PC-3 (cell line): ENCODE measurements at regions not wholly inside any gene's neighbourhood (a gene's known extent, or its start where the extent isn't known, plus 50 kb on each side); places are given as distances from the start of the nearest gene placed in this dataset.
"Not testable (repeated sequence)": the region's sequence is repeated elsewhere in the genome, so short reads cannot be mapped to it uniquely, and the experiment has no call there.

Experiments used
- ATAC-seq: fragments of 200-7000 bp; cut with Tn5 transposase; 2 replicates; pipeline ENCODE4 v1.9.1; 2020; ENCODE audit warnings: mild to moderate bottlenecking, moderate library complexity
- BruUV-seq: library from RNA; stranded (reverse); fragments of 400-500 nt; replicated peaks from 2 replicates; lab custom pipeline; 2021; lab: Mats Ljungman, UMichigan
- CTCF ChIA-PET: fragments of 300-600 bp; sonication (Branson Sonifier 250); formaldehyde crosslinking; loops from one replicate; lab custom pipeline; 2022; ENCODE audit warnings: antibody characterized with exemption; lab: Charles Lee
- POLR2A ChIA-PET: fragments of 300-600 bp; sonication (Branson Sonifier 250); formaldehyde crosslinking; loops from one replicate; lab custom pipeline; 2022; ENCODE audit warnings: antibody characterized with exemption; ENCODE audit not compliant: unreplicated experiment; lab: Charles Lee
- DNase-seq: peaks from one replicate; pipeline ENCODE4 v3.0.0-alpha.2; 2015
- H2AFZ ChIP-seq: fragments of 300-600 bp; sonication (generic); 2 replicates; pipeline ENCODE4 v1.6.0; 2016; ENCODE audit warnings: antibody characterized with exemption, low read length
- H3F3A ChIP-seq: fragments of 300-600 bp; sonication (generic); one replicate; pipeline ENCODE4 v1.6.0; 2017; ENCODE audit warnings: antibody characterized with exemption, low read length, control low read depth, mild to moderate bottlenecking; ENCODE audit not compliant: unreplicated experiment
- H3K27ac ChIP-seq: fragments of 300-600 bp; sonication (generic); 2 replicates; pipeline ENCODE4 v1.5.1; 2016; ENCODE audit warnings: mild to moderate bottlenecking, low read length
- H3K27me3 ChIP-seq: fragments of 300-600 bp; sonication (generic); 2 replicates; pipeline ENCODE4 v1.6.1; 2016; ENCODE audit warnings: low read length, mixed read lengths
- H3K36me3 ChIP-seq: fragments of 300-600 bp; sonication (generic); 2 replicates; pipeline ENCODE4 v1.6.1; 2016; ENCODE audit warnings: low read depth, mixed run types, low read length, mixed read lengths
- H3K4me1 ChIP-seq: fragments of 300-600 bp; sonication (generic); 2 replicates; pipeline ENCODE4 v1.5.1; 2016; ENCODE audit warnings: low read length; ENCODE audit not compliant: insufficient read depth
- H3K4me2 ChIP-seq: fragments of 300-600 bp; sonication (generic); 2 replicates; pipeline ENCODE4 v1.6.0; 2016; ENCODE audit warnings: low read length
- H3K4me3 ChIP-seq: fragments of 300-600 bp; sonication (generic); 2 replicates; pipeline ENCODE4 v1.5.1; 2016; ENCODE audit warnings: mild to moderate bottlenecking, low read length, mixed read lengths
- H3K79me2 ChIP-seq: fragments of 300-600 bp; sonication (generic); 2 replicates; pipeline ENCODE4 v1.6.1; 2017; ENCODE audit warnings: low read length, mixed read lengths
- H3K9ac ChIP-seq: fragments of 300-600 bp; sonication (generic); 2 replicates; pipeline ENCODE4 v1.6.0; 2016; ENCODE audit warnings: mild to moderate bottlenecking, low read length
- H3K9me2 ChIP-seq: fragments of 300-600 bp; sonication (generic); replicated peaks from 2 replicates; pipeline ENCODE4 v1.6.1; 2016; ENCODE audit warnings: mixed run types, low read length, mixed read lengths
- H3K9me3 ChIP-seq: fragments of 300-600 bp; sonication (generic); 2 replicates; pipeline ENCODE4 v1.6.1; 2016; ENCODE audit warnings: low read length, mixed read lengths
- H4K20me1 ChIP-seq: fragments of 300-600 bp; sonication (generic); 2 replicates; pipeline ENCODE4 v1.6.1; 2016; ENCODE audit warnings: low read length, mixed read lengths
- CTCF ChIP-seq: fragments of 300-600 bp; sonication (generic); conservative IDR thresholded peaks from 2 replicates; pipeline ENCODE4 v1.5.1; 2017; ENCODE audit warnings: antibody characterized with exemption, low read depth, mild to moderate bottlenecking, low read length
- EZH2 ChIP-seq: fragments of 300-600 bp; sonication (generic); IDR thresholded peaks from one replicate; pipeline ENCODE4 v1.6.1; 2017; ENCODE audit warnings: antibody characterized with exemption, mild to moderate bottlenecking, low read length; ENCODE audit not compliant: unreplicated experiment
- EZH2phosphoT487 ChIP-seq: fragments of 300-600 bp; sonication (generic); IDR thresholded peaks from 2 replicates; pipeline ENCODE4 v1.6.1; 2018; ENCODE audit warnings: mild to moderate bottlenecking, antibody characterized with exemption, low read length, borderline replicate concordance
- intact Hi-C: fragments of 100-400 bp; cut with micrococcal nuclease; formaldehyde crosslinking; loops from 2 replicates; pipeline ENCODE4 v1.9.0; 2023

- no peak overlapping the region for H3K4me2 ChIP-seq
- H3K9ac ChIP-seq, result no peak overlapping the region
- no peak overlapping the region for H2AFZ ChIP-seq
- no peaks in the 10 kb centered on the region for H3F3A ChIP-seq
- no peaks in the 10 kb centered on the region for H3K9me2 ChIP-seq
- CTCF ChIA-PET, result no interaction called here
- no peak overlapping the region for H3K27ac ChIP-seq
- H3K27me3 ChIP-seq, result peaks cover 47% of the 10 kb centered on the region
- H3K4me3 ChIP-seq, result no peak overlapping the region
- no peaks in the 10 kb centered on the region for H3K79me2 ChIP-seq
- intact Hi-C loops, result no loop called here
- no peaks in the 10 kb centered on the region for H4K20me1 ChIP-seq
- ATAC-seq, result no peak
- POLR2A ChIA-PET, result no interaction called here
- H3K4me1 ChIP-seq, result no peaks in the 10 kb centered on the region
- BruUV-seq, result no TSS peak
- H3K36me3 ChIP-seq, result no peaks in the 10 kb centered on the region
- no peak for TF ChIP-seq EZH2
- no peak for TF ChIP-seq EZH2phosphoT487
- no peaks in the 10 kb centered on the region for H3K9me3 ChIP-seq
- DNase-seq, result no peak
These were observed 131.6 kb upstream of the ETV3 start for GRCh38 chr1:157269656-157270375.

GRCh38 chr1:157262891-157263290 is 124.7 kb upstream of the ETV3 start:
- Histone ChIP-seq H3K9me2 (no peaks in the 10 kb centered on the region), H3K4me1 (no peaks in the 10 kb centered on the region), H3K9ac (no peak overlapping the region), H3K27me3 (peaks cover 12% of the 10 kb centered on the region), H4K20me1 (no peaks in the 10 kb centered on the region), H2AFZ (no peak overlapping the region), H3K9me3 (no peaks in the 10 kb centered on the region), H3K4me3 (no peak overlapping the region), H3K27ac (no peak overlapping the region), H3K79me2 (no peaks in the 10 kb centered on the region), H3F3A (no peaks in the 10 kb centered on the region), H3K4me2 (no peak overlapping the region), H3K36me3 (no peaks in the 10 kb centered on the region)
- BruUV-seq, result no TSS peak
- no peak for ATAC-seq
- intact Hi-C loops, result no loop called here
- no peak for DNase-seq
- ChIA-PET POLR2A (no interaction called here), CTCF (no interaction called here)
- TF ChIP-seq CTCF (no peak), EZH2phosphoT487 (no peak), EZH2 (no peak)

GRCh38 chr1:157262422-157262821 is 124.2 kb upstream of the ETV3 start:
- no peak for ATAC-seq
- Histone ChIP-seq H3K4me2 (no peak overlapping the region), H3K9ac (no peak overlapping the region), H3K4me3 (no peak overlapping the region), H3F3A (no peaks in the 10 kb centered on the region), H3K27me3 (peaks cover 8% of the 10 kb centered on the region; the same call in 1 of the 2 replicates), H3K36me3 (no peaks in the 10 kb centered on the region), H3K9me3 (no peaks in the 10 kb centered on the region), H3K79me2 (no peaks in the 10 kb centered on the region), H3K27ac (no peak overlapping the region), H3K9me2 (no peaks in the 10 kb centered on the region), H2AFZ (no peak overlapping the region), H4K20me1 (no peaks in the 10 kb centered on the region), H3K4me1 (no peaks in the 10 kb centered on the region)
- TF ChIP-seq EZH2phosphoT487 (no peak), CTCF (no peak), EZH2 (no peak)
- no peak for DNase-seq
- POLR2A ChIA-PET, result no interaction called here
- CTCF ChIA-PET, result no interaction called here
- intact Hi-C loops, result no loop called here
- no TSS peak for BruUV-seq

GRCh38 chr1:157255891-157256290 is 117.7 kb upstream of the ETV3 start:
- H3K9me3 ChIP-seq, H3K36me3 ChIP-seq, H3K27me3 ChIP-seq, H3K79me2 ChIP-seq, H4K20me1 ChIP-seq, H3F3A ChIP-seq, H2AFZ ChIP-seq, DNase-seq, CTCF ChIA-PET, BruUV-seq, POLR2A ChIA-PET, H3K9ac ChIP-seq, H3K9me2 ChIP-seq, H3K4me1 ChIP-seq, H3K4me3 ChIP-seq, intact Hi-C loops, H3K27ac ChIP-seq, H3K4me2 ChIP-seq, ATAC-seq: not testable (repeated sequence)

- CTCF ChIA-PET, BruUV-seq: not testable (repeated sequence)
These were observed 116.0 kb upstream of the ETV3 start for GRCh38 chr1:157254183-157254582.

More at GRCh38 chr1:157254183-157254582, 116.0 kb upstream of the ETV3 start:
- H2AFZ ChIP-seq, H3K9me2 ChIP-seq, H3K79me2 ChIP-seq, intact Hi-C loops, H3K4me3 ChIP-seq, H3K9me3 ChIP-seq, H3K36me3 ChIP-seq, DNase-seq, H3K9ac ChIP-seq, H3K27me3 ChIP-seq, POLR2A ChIA-PET, ATAC-seq, H3K4me1 ChIP-seq, H3F3A ChIP-seq, H3K27ac ChIP-seq, H4K20me1 ChIP-seq, H3K4me2 ChIP-seq: not testable (repeated sequence)
